Upper lobe of right lung (tissue), 1 donor: ENCODE measurements at regions not wholly inside any gene's neighbourhood (a gene's known extent, or its start where the extent isn't known, plus 50 kb on each side); places are given as distances from the start of the nearest gene placed in this dataset.

Experiments
- ATAC-seq: fragments of 200-7000 bp; cut with Tn5 transposase; one replicate; pipeline ENCODE4 v1.9.1; 2020; ENCODE audit warnings: mild to moderate bottlenecking, moderate library complexity
- DNase-seq: peaks from one replicate; pipeline ENCODE4 v3.0.0-alpha.2; 2020
- H3K27ac ChIP-seq: fragments of 200-600 bp; one replicate; pipeline ENCODE4 v1.8.0; 2022
- H3K27me3 ChIP-seq: fragments of 200-600 bp; one replicate; pipeline ENCODE4 v1.8.0; 2022; ENCODE audit warnings: mild to moderate bottlenecking
- H3K36me3 ChIP-seq: fragments of 200-600 bp; one replicate; pipeline ENCODE4 v1.8.0; 2022
- H3K4me1 ChIP-seq: fragments of 200-600 bp; one replicate; pipeline ENCODE4 v1.8.0; 2022
- H3K4me3 ChIP-seq: fragments of 200-600 bp; one replicate; pipeline ENCODE4 v1.8.0; 2022; ENCODE audit warnings: mild to moderate bottlenecking
- H3K9me3 ChIP-seq: fragments of 200-600 bp; one replicate; pipeline ENCODE4 v1.8.0; 2022
- CTCF ChIP-seq: fragments of 200-600 bp; IDR thresholded peaks from one replicate; pipeline ENCODE4 v1.8.0; 2022; ENCODE audit warnings: antibody characterized with exemption
- intact Hi-C: fragments of 100-400 bp; cut with DNase I; formaldehyde crosslinking; loops from one replicate; pipeline ENCODE4 v1.11.0; 2022
- donor health status: DM: no; HTN: yes; CAD: no; lungs with severe emphysema.

GRCh38 chr2:216564611-216565010 lies 66.0 kb downstream of the RPL37A start:
- no peak for TF ChIP-seq CTCF
- no peaks in the 10 kb centered on the region for H3K27me3 ChIP-seq
- H3K27ac ChIP-seq: no peak overlapping the region
- H3K9me3 ChIP-seq: no peaks in the 10 kb centered on the region
- no peaks in the 10 kb centered on the region for H3K36me3 ChIP-seq
- no peak overlapping the region for H3K4me3 ChIP-seq
- DNase-seq: no peak
- intact Hi-C loops: no loop called here
- no peak for ATAC-seq
- H3K4me1 ChIP-seq: peaks cover 4% of the 10 kb centered on the region

- Histone ChIP-seq H3K4me1 (no peaks in the 10 kb centered on the region), H3K9me3 (no peaks in the 10 kb centered on the region), H3K36me3 (no peaks in the 10 kb centered on the region), H3K27ac (no peak overlapping the region), H3K4me3 (no peak overlapping the region), H3K27me3 (no peaks in the 10 kb centered on the region)
- ATAC-seq: no peak
- DNase-seq: no peak
- intact Hi-C loops: no loop called here
- TF ChIP-seq CTCF: no peak
Observed at GRCh38 chr2:216565956-216566355, 67.3 kb upstream of the IGFBP2 start.

DNA sequence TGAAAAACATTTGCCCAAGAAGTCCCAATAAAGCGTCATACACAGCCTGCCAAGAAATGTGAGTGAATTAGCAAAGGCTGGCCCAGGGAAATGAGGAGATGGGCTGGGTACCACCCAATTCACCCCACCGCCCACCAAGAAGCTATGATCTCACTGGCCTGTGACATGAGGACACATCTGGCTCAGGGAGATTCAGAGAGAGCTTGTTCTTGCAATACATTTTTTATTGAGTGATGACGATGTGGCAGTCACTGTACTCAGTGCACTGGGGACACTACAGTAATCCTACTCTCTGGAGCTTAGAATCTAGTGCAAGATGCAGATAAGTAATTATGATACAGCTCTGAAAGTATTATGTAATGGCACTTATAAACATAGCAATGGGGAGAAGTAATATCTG lies 64.6 kb upstream of the IGFBP2 start:
- H3K36me3 ChIP-seq: no peaks in the 10 kb centered on the region
- H3K27ac ChIP-seq: no peak overlapping the region
- no peaks in the 10 kb centered on the region for H3K9me3 ChIP-seq
- no peak for TF ChIP-seq CTCF
- H3K4me3 ChIP-seq: no peak overlapping the region
- intact Hi-C loops: no loop called here
- ATAC-seq (no peak), DNase-seq (no peak)
- no peaks in the 10 kb centered on the region for H3K27me3 ChIP-seq
- peaks cover 11% of the 10 kb centered on the region for H3K4me1 ChIP-seq

DNA sequence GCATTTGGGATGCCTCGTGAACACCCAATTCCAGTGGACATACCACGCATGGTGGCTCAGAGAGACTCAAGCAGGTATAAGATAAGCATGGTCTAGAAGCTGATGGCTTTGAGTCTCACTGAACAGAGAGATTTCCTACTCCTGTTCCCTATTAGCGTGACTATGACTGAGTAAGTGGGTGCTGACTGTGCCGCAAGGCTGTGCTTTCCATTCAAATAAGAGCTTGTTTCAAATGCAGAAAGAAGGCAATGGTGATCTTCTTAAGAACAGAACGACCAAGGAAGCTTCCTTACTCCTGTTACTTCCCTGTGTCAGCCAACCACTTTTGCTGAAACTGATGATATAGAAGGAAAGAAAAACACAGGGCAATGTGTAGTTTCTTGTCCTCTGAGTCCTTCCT lies 63.5 kb upstream of the IGFBP2 start:
- no peak for DNase-seq
- intact Hi-C loops: no loop called here
- no peaks in the 10 kb centered on the region for H3K9me3 ChIP-seq
- no peak for ATAC-seq
- no peak overlapping the region for H3K27ac ChIP-seq
- H3K27me3 ChIP-seq: no peaks in the 10 kb centered on the region
- no peak overlapping the region for H3K4me3 ChIP-seq
- no peaks in the 10 kb centered on the region for H3K36me3 ChIP-seq
- H3K4me1 ChIP-seq: peaks cover 13% of the 10 kb centered on the region
- no peak for TF ChIP-seq CTCF

DNA sequence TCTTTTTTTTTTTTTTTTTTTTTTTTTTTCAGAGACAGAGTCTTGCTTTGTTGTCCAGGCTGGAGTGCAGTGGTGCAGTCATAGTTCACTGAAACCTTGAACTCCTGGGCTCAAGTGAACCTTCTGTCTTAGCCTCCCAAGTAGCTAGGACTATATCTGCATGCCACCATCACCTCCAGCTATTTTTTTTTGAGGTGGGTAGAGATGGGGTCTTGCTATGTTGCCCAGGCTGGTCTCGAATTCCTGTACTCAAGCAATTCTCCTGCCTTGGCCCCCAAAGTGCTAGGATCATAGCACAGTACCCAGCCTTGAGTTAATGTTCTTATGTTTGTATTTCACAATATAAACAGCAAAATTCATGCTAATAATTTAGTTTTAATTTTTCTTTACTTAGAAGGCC lies 62.9 kb upstream of the IGFBP2 start:
- TF ChIP-seq CTCF: no peak
- Histone ChIP-seq H3K36me3 (no peaks in the 10 kb centered on the region), H3K27ac (no peak overlapping the region), H3K4me3 (no peak overlapping the region), H3K4me1 (peaks cover 13% of the 10 kb centered on the region), H3K27me3 (no peaks in the 10 kb centered on the region), H3K9me3 (no peaks in the 10 kb centered on the region)
- intact Hi-C loops: no loop called here
- ATAC-seq (no peak), DNase-seq (no peak)

- intact Hi-C loops: no loop called here
- Histone ChIP-seq H3K9me3 (no peaks in the 10 kb centered on the region), H3K4me3 (no peak overlapping the region), H3K36me3 (no peaks in the 10 kb centered on the region), H3K4me1 (peaks cover 13% of the 10 kb centered on the region), H3K27me3 (no peaks in the 10 kb centered on the region), H3K27ac (no peak overlapping the region)
- no peak for ATAC-seq
- no peak for DNase-seq
- no peak for TF ChIP-seq CTCF
Observed at GRCh38 chr2:216571178-216571908, 61.9 kb upstream of the IGFBP2 start.
